Lower lobe of right lung (tissue), 2 donors: ENCODE measurements at regions not wholly inside any gene's neighbourhood (a gene's known extent, or its start where the extent isn't known, plus 50 kb on each side); places are given as distances from the start of the nearest gene placed in this dataset.

Experiments
- ATAC-seq, 2 donors: fragments of 200-7000 bp; cut with Tn5 transposase; one replicate each; pipeline ENCODE4 v1.9.1; 2020 to 2022; ENCODE audit warnings: mild to moderate bottlenecking in 2 of 2, moderate library complexity in 2 of 2
- DNase-seq: peaks from one replicate; pipeline ENCODE4 v3.0.0-alpha.2; 2020
- H3K27ac ChIP-seq: fragments of 200-600 bp; one replicate; pipeline ENCODE4 v1.8.0; 2022
- H3K27me3 ChIP-seq: fragments of 200-600 bp; one replicate; pipeline ENCODE4 v1.8.0; 2022; ENCODE audit warnings: low read depth
- H3K36me3 ChIP-seq: fragments of 200-600 bp; one replicate; pipeline ENCODE4 v1.8.0; 2022; ENCODE audit warnings: mild to moderate bottlenecking
- H3K4me1 ChIP-seq: fragments of 200-600 bp; one replicate; pipeline ENCODE4 v1.8.0; 2022
- H3K4me3 ChIP-seq: fragments of 200-600 bp; one replicate; pipeline ENCODE4 v1.8.0; 2022; ENCODE audit warnings: mild to moderate bottlenecking
- H3K9me3 ChIP-seq: fragments of 200-600 bp; one replicate; pipeline ENCODE4 v1.8.0; 2022
- CTCF ChIP-seq: fragments of 200-600 bp; IDR thresholded peaks from one replicate; pipeline ENCODE4 v1.8.0; 2022; ENCODE audit warnings: antibody characterized with exemption, mild to moderate bottlenecking
- intact Hi-C: fragments of 100-400 bp; cut with DNase I; formaldehyde crosslinking; loops from one replicate; pipeline ENCODE4 v1.11.0; 2022
- donor health status: DM: no; HTN: yes; CAD: no; lungs with severe emphysema.

GRCh38 chr1:55484173-55484572 lies 269.0 kb upstream of the USP24 start:
- ATAC-seq (no peak), DNase-seq (no peak)
- Histone ChIP-seq H3K9me3 (no peaks in the 10 kb centered on the region), H3K27me3 (no peaks in the 10 kb centered on the region), H3K4me3 (no peak overlapping the region), H3K36me3 (no peaks in the 10 kb centered on the region), H3K27ac (no peak overlapping the region), H3K4me1 (no peaks in the 10 kb centered on the region)
- intact Hi-C loops = no loop called here
- TF ChIP-seq CTCF = no peak

DNA sequence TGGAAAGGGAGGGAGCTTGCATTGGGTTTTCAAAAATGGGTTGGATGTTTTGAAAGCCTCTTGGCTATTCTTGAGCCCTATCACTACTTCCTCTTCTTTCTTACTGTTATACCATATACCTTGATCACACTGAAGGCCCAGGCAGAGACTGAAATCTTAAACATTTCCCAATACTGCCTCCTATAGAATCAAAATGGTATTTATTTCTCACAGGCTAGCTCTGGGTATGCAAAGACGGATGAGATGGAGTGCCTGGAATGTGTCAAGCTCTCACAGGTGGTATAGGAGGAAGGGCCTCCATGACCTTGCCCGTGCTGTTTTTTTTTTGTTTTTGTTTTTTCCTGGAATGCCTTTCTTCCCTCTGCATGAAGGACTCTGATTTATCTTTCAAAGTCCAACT lies 268.4 kb upstream of the USP24 start:
- DNase-seq = no peak
- intact Hi-C loops = no loop called here
- Histone ChIP-seq H3K4me1 (no peaks in the 10 kb centered on the region), H3K9me3 (no peaks in the 10 kb centered on the region), H3K36me3 (no peaks in the 10 kb centered on the region), H3K27me3 (no peaks in the 10 kb centered on the region), H3K4me3 (no peak overlapping the region), H3K27ac (no peak overlapping the region)
- no peak for ATAC-seq
- no peak for TF ChIP-seq CTCF

GRCh38 chr1:55481634-55482033 lies 266.5 kb upstream of the USP24 start:
- no peak overlapping the region for H3K27ac ChIP-seq
- TF ChIP-seq CTCF = no peak
- H3K4me1 ChIP-seq = peaks cover 12% of the 10 kb centered on the region
- DNase-seq = no peak
- H3K4me3 ChIP-seq = no peak overlapping the region
- H3K36me3 ChIP-seq = no peaks in the 10 kb centered on the region
- no peaks in the 10 kb centered on the region for H3K9me3 ChIP-seq
- intact Hi-C loops = no loop called here
- ATAC-seq = no peak
- H3K27me3 ChIP-seq = no peaks in the 10 kb centered on the region

GRCh38 chr1:55480029-55480795 lies 265.0 kb upstream of the USP24 start:
- ATAC-seq (no peak), DNase-seq (no peak)
- Histone ChIP-seq H3K4me1 (peaks cover 18% of the 10 kb centered on the region), H3K4me3 (no peak overlapping the region), H3K36me3 (no peaks in the 10 kb centered on the region), H3K27me3 (no peaks in the 10 kb centered on the region), H3K9me3 (no peaks in the 10 kb centered on the region), H3K27ac (no peak overlapping the region)
- intact Hi-C loops = no loop called here
- TF ChIP-seq CTCF = no peak

DNA sequence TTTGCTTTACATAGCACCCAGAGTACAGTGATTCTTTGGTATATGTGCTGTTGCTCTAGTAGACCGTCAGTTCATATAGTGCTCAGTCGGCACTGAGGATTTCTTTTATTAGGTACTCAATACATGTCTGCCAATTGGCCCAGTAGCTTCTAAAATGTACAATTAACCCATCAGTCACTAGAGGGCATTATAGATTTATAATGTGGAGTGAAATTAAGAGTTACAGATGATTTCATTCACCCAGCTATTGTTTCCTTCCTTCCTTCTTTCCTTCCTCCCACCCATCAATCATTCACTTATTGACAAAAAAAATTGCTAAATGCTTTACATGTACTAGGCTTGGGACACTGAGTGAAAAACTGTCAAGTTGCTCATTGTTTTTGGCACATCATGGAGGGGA lies 263.6 kb upstream of the USP24 start:
- no peak for TF ChIP-seq CTCF
- Histone ChIP-seq H3K9me3 (no peaks in the 10 kb centered on the region), H3K4me3 (no peak overlapping the region), H3K36me3 (no peaks in the 10 kb centered on the region), H3K4me1 (peaks cover 21% of the 10 kb centered on the region), H3K27me3 (no peaks in the 10 kb centered on the region), H3K27ac (no peak overlapping the region)
- intact Hi-C loops = no loop called here
- no peak for DNase-seq
- no peak for ATAC-seq
